ENCODE measurements at regions not wholly inside any gene's neighbourhood (a gene's known extent, or its start where the extent isn't known, plus 50 kb on each side); places are given as distances from the start of the nearest gene placed in this dataset.
"Not testable (repeated sequence)": the region's sequence is repeated elsewhere in the genome, so short reads cannot be mapped to it uniquely, and the experiment has no call there.

DNA sequence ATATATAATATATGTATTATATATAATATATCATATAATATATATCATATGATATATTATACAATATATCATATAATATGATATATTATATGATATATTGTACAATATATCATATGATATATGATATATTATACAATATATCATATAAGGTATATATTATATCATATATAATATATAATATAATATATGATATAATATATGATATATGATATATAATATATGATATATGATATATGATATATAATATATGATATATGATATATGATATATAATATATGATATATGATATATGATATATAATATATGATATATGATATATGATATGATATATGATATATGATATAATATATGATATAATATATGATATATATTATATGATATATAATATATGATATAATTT, 617.3 kb downstream of the TRIB2 start:
- in situ Hi-C loops (cut with MboI; ENCODE audit: low sequenced_read_pairs), result not testable (repeated sequence)

DNA sequence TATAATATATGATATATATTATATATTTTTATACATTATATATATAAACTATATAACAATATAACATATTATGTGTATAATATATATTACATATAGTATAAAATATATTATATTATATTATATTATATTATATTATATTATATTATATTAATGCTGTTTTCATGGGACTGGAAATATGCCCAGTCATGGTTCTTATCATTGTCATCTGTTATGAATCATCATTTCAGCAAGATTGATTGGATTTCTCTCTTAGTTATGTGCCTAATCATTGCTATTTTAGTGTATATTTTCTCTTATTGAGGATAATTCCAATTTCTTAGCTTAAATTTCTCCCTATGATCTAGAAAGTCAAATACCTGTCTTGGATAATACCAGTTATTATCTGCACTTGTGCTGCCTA, 617.8 kb downstream of the TRIB2 start:
- in situ Hi-C loops (cut with MboI; ENCODE audit: low sequenced_read_pairs), result no loop called here

DNA sequence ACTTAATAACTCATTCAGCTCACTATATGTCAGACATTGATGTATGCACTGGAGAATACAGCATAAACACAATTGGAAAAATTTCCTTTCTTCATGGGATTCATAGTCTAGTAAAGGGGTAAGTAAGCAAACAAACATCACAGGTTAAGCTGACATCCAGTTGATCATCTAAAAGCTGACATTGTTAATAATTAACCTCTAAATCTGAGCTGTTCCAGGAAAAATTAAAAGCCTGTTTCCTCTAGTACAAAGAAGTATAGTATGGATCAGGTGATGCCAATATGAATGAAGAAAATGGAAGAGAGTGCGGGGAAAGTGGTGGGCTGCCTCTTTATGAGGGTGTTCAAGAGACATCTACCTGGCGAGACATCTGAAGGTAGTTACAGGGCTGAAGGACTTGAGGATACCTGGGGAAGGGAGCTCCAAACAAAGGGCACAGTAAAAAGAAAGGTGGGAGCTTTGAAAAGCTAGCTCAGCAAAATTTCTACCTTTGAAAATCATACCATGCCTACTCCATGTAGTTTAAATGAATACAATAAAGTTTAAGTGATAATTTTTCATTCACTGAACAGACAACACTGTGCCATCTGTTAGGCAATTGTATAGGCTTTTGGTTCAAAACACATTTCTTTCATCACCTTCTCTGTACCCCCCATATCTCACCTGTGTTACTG, 619.3 kb downstream of the TRIB2 start:
- in situ Hi-C loops (cut with MboI; ENCODE audit: low sequenced_read_pairs), result no loop called here

- in situ Hi-C loops (cut with MboI; ENCODE audit: low sequenced_read_pairs), result no loop called here
Measured at GRCh38 chr2:13351068-13351467, 634.3 kb downstream of the TRIB2 start.

DNA sequence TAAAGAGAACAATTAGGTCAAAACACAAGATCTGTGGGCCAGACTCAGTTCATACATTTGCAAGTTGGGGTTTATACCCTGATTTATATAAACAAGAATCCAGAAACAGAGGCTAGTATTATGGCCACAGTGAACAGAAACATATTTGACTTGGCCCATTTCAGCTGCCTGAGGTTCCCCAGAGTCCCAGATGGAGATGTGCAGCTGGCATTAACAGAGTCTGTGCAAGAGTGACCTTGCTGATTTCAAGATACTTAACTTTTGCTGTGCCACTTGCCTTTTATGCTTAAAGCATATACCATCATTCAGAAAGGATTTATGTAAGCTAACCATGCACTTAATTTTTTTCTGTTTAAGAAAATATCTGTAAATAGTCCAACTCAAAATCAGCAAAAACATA, 636.3 kb downstream of the TRIB2 start:
- in situ Hi-C loops (cut with MboI; ENCODE audit: low sequenced_read_pairs), result no loop called here

GRCh38 chr2:13354031-13354430, 637.3 kb downstream of the TRIB2 start:
- in situ Hi-C loops (cut with MboI; ENCODE audit: low sequenced_read_pairs), result no loop called here

DNA sequence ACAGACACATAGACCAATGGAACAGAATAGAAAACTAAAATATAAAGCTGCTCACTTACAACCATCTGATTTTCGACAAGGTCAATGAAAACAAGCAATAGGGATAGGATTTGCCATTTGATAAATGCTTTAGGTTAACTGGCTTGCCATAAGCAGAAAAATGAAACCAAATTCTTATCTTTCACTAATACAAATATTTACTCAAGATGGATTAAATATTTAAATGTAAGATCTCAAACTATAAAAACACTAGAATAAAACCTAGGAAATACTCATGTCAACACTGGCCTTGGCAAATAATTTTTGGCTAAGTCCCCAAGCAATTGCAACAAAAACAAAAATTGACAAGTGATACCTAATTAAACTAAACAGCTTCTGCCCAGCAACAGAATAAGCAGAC, 665.2 kb downstream of the TRIB2 start:
- in situ Hi-C loops (cut with MboI; ENCODE audit: low sequenced_read_pairs), result not testable (repeated sequence)

GRCh38 chr2:13389172-13389571, 672.4 kb downstream of the TRIB2 start:
- in situ Hi-C loops (cut with MboI; ENCODE audit: low sequenced_read_pairs), result not testable (repeated sequence)

DNA sequence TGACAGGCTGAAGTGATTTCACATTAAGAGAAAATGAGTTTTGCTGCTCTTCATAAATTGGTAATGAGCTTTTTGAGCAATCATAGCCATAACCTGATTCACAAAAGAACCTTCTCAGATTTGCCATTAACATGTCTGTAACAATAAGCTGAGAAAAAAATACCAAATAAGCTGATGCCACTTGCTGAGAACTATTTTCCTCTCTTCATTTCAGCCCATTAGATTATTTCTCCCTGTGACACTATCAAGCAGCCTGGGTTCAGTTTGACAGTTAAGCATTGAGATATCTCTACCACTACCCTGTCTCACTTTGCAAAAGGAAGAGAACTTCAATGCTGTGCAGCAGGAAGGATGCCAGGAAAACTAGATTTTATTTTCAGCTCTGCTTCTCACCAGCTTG, 673.9 kb downstream of the TRIB2 start:
- in situ Hi-C loops (cut with MboI; ENCODE audit: low sequenced_read_pairs), result no loop called here

GRCh38 chr2:13401312-13401711, 684.6 kb downstream of the TRIB2 start:
- in situ Hi-C loops (cut with MboI; ENCODE audit: low sequenced_read_pairs), result no loop called here

- in situ Hi-C loops (cut with MboI; ENCODE audit: low sequenced_read_pairs), result no loop called here
Measured at GRCh38 chr2:13413989-13414388, 697.3 kb downstream of the TRIB2 start.

DNA sequence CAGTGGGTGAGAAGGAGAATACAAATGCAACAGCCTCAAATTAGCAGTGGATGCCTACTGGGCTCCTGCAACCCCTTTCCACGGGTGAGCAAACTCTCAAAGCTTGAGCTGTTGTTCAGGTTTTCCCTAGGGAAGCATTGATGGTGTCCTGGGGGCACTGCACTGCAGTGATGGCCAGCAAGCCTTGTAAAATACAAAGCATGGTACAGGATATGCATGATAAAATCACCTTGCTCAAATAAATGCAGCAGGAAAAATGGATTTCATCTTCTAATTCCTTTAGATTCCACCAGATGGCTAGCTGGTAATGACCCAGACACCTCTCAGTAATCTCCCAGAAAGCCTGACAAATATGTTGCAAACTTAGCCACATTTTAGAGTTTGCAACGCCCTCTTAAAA, 698.2 kb downstream of the TRIB2 start:
- in situ Hi-C loops (cut with MboI; ENCODE audit: low sequenced_read_pairs), result no loop called here

GRCh38 chr2:13433954-13434353, 717.2 kb downstream of the TRIB2 start:
- in situ Hi-C loops (cut with MboI; ENCODE audit: low sequenced_read_pairs), result no loop called here

- in situ Hi-C loops (cut with MboI; ENCODE audit: low sequenced_read_pairs), result not testable (repeated sequence)
Measured at GRCh38 chr2:13443554-13444261, 727.0 kb downstream of the TRIB2 start.

DNA sequence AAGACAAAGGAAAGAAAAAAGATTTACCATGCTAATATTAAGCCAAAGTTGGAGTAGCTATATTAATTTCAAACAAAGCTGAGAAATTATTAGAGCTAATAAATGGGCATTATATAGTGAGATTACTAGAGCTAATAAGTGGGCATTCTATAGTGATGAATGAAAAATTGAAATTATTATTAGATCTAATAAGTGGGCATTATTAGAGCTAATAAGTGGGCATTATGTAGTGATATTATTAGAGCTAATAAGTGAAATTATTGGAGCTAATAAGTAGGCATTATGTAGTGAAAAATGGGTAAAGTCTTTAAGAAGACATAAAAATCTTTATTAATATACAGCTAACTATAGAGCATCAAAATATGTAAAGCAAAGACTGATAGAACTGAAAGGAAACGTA, 745.7 kb downstream of the TRIB2 start:
- in situ Hi-C loops (cut with MboI; ENCODE audit: low sequenced_read_pairs), result no loop called here

GRCh38 chr2:13466076-13466475, 749.3 kb downstream of the TRIB2 start:
- in situ Hi-C loops (cut with MboI; ENCODE audit: low sequenced_read_pairs), result no loop called here

DNA sequence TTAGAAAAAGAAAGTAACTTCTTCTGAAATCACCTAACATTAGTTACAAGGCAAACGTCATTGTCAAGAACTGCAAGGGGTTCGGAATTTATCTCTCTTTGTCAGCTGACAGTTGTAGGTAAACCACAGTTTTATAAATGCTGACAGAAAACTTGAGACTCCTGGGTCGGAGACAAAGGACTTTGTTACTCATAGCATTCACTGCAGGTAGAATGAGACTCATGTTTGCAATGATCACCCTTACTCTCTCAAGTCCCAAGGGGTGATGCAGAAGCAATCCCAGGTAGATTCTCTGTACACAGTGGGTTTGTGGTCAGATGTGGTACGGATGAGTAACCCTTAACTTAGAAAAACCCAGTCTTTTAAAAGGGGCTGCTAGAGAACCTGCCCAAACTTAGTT, 757.8 kb downstream of the TRIB2 start:
- in situ Hi-C loops (cut with MboI; ENCODE audit: low sequenced_read_pairs), result no loop called here

- in situ Hi-C loops (cut with MboI; ENCODE audit: low sequenced_read_pairs), result no loop called here
Measured at GRCh38 chr2:13480057-13480456, 763.3 kb downstream of the TRIB2 start.

DNA sequence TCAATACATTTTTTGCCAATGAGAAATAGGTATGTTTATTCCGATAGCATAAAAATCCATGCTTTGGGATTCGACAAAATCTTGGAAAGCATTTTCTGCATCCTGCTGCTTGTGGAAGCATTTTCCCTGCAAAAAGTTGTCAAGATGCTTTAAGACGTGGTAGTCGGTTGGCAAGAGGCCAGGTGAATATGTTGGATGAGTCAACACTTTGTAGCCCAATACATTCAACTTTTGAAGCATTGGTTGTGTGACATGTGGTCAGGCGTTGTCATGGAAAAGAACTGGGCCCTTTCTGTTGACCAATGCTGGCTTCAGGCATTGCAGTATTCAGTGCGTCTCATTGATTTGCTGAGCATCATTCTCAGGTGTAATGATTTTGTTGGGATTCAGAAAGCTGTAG, 764.5 kb downstream of the TRIB2 start:
- in situ Hi-C loops (cut with MboI; ENCODE audit: low sequenced_read_pairs), result no loop called here

GRCh38 chr2:13485256-13485655, 768.5 kb downstream of the TRIB2 start:
- in situ Hi-C loops (cut with MboI; ENCODE audit: low sequenced_read_pairs), result no loop called here

- in situ Hi-C loops (cut with MboI; ENCODE audit: low sequenced_read_pairs), result no loop called here
Measured at GRCh38 chr2:13488965-13489364, 772.2 kb downstream of the TRIB2 start.

GRCh38 chr2:13492262-13492661, 775.5 kb downstream of the TRIB2 start:
- in situ Hi-C loops (cut with MboI; ENCODE audit: low sequenced_read_pairs), result no loop called here

DNA sequence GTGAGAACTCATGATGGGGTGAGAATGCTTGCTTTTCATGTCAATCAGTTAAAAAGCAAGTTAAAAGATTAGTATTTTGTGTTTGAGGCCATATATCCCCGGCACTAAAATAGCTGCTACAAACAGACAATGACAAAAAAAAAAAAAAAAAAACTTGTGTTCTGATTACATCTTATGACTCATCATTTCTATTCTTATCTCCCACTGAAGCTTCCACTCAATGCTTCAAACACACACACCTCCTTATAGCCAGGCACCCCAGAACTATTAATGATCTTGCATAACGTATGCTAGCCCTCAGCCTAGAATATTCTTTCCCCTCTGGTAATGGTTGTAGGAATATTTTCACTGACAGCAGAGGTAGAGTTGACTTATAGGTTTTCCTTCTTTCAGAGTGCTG, 778.3 kb downstream of the TRIB2 start:
- in situ Hi-C loops (cut with MboI; ENCODE audit: low sequenced_read_pairs), result no loop called here

All from HL-60/S4 treated with retinoic acid at 250 ng/mL for 4 days and 3 days (cell line).